GM18498 (cell line): ENCODE measurements at regions not wholly inside any gene's neighbourhood (a gene's known extent, or its start where the extent isn't known, plus 50 kb on each side); places are given as distances from the start of the nearest gene placed in this dataset.
"Not testable (repeated sequence)": the region's sequence is repeated elsewhere in the genome, so short reads cannot be mapped to it uniquely, and the experiment has no call there.

Source experiments
- ATAC-seq: cut with Tn5 transposase; IDR thresholded peaks from one replicate; pipeline ENCODE4 v1.9.1; 2021; ENCODE audit warnings: mild to moderate bottlenecking, moderate library complexity; ENCODE audit not compliant: unreplicated experiment

DNA sequence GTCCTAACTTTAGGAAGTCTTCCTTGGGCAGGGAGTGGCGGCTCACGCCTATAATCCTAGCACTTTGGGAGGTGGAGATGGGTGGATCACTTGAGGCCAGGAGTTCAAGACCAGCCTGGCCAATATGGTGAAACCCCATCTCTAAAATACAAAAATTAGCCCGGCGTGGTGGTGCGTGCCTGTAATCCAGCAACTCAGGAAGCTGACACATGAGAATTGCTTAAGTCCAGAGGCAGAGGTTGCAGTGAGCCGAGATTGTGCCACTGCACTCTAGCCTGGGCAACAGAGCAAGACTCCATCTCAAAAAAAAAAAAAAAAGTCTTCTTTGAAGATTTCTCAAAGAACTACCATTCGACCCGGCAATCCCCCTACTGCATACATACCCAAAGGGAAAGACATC lies 50.0 kb upstream of the GPCPD1 start:
- ATAC-seq = not testable (repeated sequence)
